Fibroblast of gingiva (primary cell): ENCODE measurements at regions not wholly inside any gene's neighbourhood (a gene's known extent, or its start where the extent isn't known, plus 50 kb on each side); places are given as distances from the start of the nearest gene placed in this dataset.
A peak's percentile ranks its signal among the peaks of the same experiment; 100 is the strongest.

Experiments used
- DNase-seq: peaks from one replicate; pipeline ENCODE4 v3.0.0-alpha.2; 2011; ENCODE audit warnings: low read depth

GRCh38 chr1:181390410-181391077 lies 92.8 kb upstream of the CACNA1E start:
- no peak for DNase-seq

GRCh38 chr1:181391301-181391900 lies 91.9 kb upstream of the CACNA1E start:
- DNase-seq, result no peak

- no peak for DNase-seq
Observed at GRCh38 chr1:181392133-181392532, 91.2 kb upstream of the CACNA1E start.

- no peak for DNase-seq
Observed at GRCh38 chr1:181392613-181393220, 90.6 kb upstream of the CACNA1E start.

GRCh38 chr1:181394766-181395165 lies 88.6 kb upstream of the CACNA1E start:
- DNase-seq, result no peak

- DNase-seq, result no peak
Observed at GRCh38 chr1:181396171-181396670, 87.1 kb upstream of the CACNA1E start.

- DNase-seq, result no peak
Observed at GRCh38 chr1:181396811-181397210, 86.5 kb upstream of the CACNA1E start.

GRCh38 chr1:181397845-181398244 lies 85.5 kb upstream of the CACNA1E start:
- DNase-seq, result no peak

GRCh38 chr1:181398544-181398943 lies 84.8 kb upstream of the CACNA1E start:
- DNase-seq, result no peak

- no peak for DNase-seq
Observed at GRCh38 chr1:181405584-181405983, 77.7 kb upstream of the CACNA1E start.

GRCh38 chr1:181406989-181407388 lies 76.3 kb upstream of the CACNA1E start:
- no peak for DNase-seq

GRCh38 chr1:181409981-181410380 lies 73.3 kb upstream of the CACNA1E start:
- DNase-seq, result no peak

GRCh38 chr1:181412746-181413145 lies 70.6 kb upstream of the CACNA1E start:
- DNase-seq, result no peak

- DNase-seq, result no peak
Observed at GRCh38 chr1:181413195-181413815, 70.0 kb upstream of the CACNA1E start.

- no peak for DNase-seq
Observed at GRCh38 chr1:181413836-181414235, 69.5 kb upstream of the CACNA1E start.

GRCh38 chr1:181416268-181416860 lies 67.0 kb upstream of the CACNA1E start:
- DNase-seq, result no peak

GRCh38 chr1:181417915-181418314 lies 65.4 kb upstream of the CACNA1E start:
- no peak for DNase-seq

- DNase-seq, result no peak
Observed at GRCh38 chr1:181423301-181423918, 59.9 kb upstream of the CACNA1E start.

- peak; percentile 41 for DNase-seq
Observed at GRCh38 chr1:181424786-181425403, 58.4 kb upstream of the CACNA1E start.

GRCh38 chr1:181425566-181425965 lies 57.8 kb upstream of the CACNA1E start:
- no peak for DNase-seq

- no peak for DNase-seq
Observed at GRCh38 chr1:181429462-181429861, 53.9 kb upstream of the CACNA1E start.
